ENCODE measurements at regions not wholly inside any gene's neighbourhood (a gene's known extent, or its start where the extent isn't known, plus 50 kb on each side); places are given as distances from the start of the nearest gene placed in this dataset.
A peak's percentile ranks its signal among the peaks of the same experiment; 100 is the strongest.

- Histone ChIP-seq H3K27ac (no peak overlapping the region), H4K20me1 (ENCODE audit: insufficient read depth) (no peaks in the 10 kb centered on the region), H3K9me2 (ENCODE audit: insufficient read depth) (no peaks in the 10 kb centered on the region), H3K4me1 (ENCODE audit: insufficient read depth) (peaks cover 16% of the 10 kb centered on the region), H3K36me3 (ENCODE audit: low read depth) (no peaks in the 10 kb centered on the region), H3K9me3 (ENCODE audit: low read depth) (no peaks in the 10 kb centered on the region), H3K4me2 (ENCODE audit: unreplicated experiment) (no peak overlapping the region), H3K27me3 (replicated peaks; ENCODE audit: insufficient read depth) (no peaks in the 10 kb centered on the region), H2AFZ (no peak overlapping the region), H3F3A (ENCODE audit: insufficient read depth) (0 out of 2 replicates have a peak, but pooled peaks cover 8% of the 10 kb centered on the region), H3K79me2 (ENCODE audit: insufficient read depth) (no peaks in the 10 kb centered on the region), H3K9ac (no peak overlapping the region), H3K4me3 (no peak overlapping the region)
- 92 to 100% methylated on average over 3 of the region's 3 CpGs for WGBS, 2 experiments (ENCODE audit: low coverage in 1 of 2, low lambda C conversion rate in 2 of 2, missing lambda C conversion rate in 2 of 2)
- in situ Hi-C loops (cut with MboI): no loop called here
- no peak for DNase-seq
- TF ChIP-seq EZH2phosphoT487 (IDR thresholded peaks at IDR 0.05; ENCODE audit: insufficient read depth, low read depth) (no peak), EZH2 (IDR thresholded peaks at IDR 0.05; ENCODE audit: insufficient read depth, poor library complexity, severe bottlenecking) (no peak)
These were observed 134.4 kb upstream of the NUDT4 start for GRCh38 chr12:93243382-93243688.

GRCh38 chr12:93243689-93244513 is 133.8 kb upstream of the NUDT4 start:
- no peaks in the 10 kb centered on the region for H3K79me2 ChIP-seq (ENCODE audit: insufficient read depth)
- no peaks in the 10 kb centered on the region for H3K36me3 ChIP-seq (ENCODE audit: low read depth)
- peaks cover 16% of the 10 kb centered on the region for H3K4me1 ChIP-seq (ENCODE audit: insufficient read depth)
- no peaks in the 10 kb centered on the region for H3K9me2 ChIP-seq (ENCODE audit: insufficient read depth)
- TF ChIP-seq EZH2phosphoT487 (IDR thresholded peaks at IDR 0.05; ENCODE audit: insufficient read depth, low read depth) (0 out of 2 replicates have a peak, but pooled peaks have one; percentile 31), EZH2 (IDR thresholded peaks at IDR 0.05; ENCODE audit: insufficient read depth, poor library complexity, severe bottlenecking) (no peak)
- H3K4me2 ChIP-seq (ENCODE audit: unreplicated experiment): peak overlapping the region; percentile 21
- H3K27me3 ChIP-seq (replicated peaks; ENCODE audit: insufficient read depth): no peaks in the 10 kb centered on the region
- peak overlapping the region; percentile 45 for H2AFZ ChIP-seq
- H3F3A ChIP-seq (ENCODE audit: insufficient read depth): 0 out of 2 replicates have a peak, but pooled peaks cover 10% of the 10 kb centered on the region
- 5 to 8% methylated on average over 4 of the region's 4 CpGs for WGBS, 2 experiments (ENCODE audit: low coverage in 1 of 2, low lambda C conversion rate in 2 of 2, missing lambda C conversion rate in 2 of 2)
- peak overlapping the region; percentile 2; the same call in 1 of the 2 replicates for H3K27ac ChIP-seq
- no peak overlapping the region for H3K4me3 ChIP-seq
- in situ Hi-C loops (cut with MboI): no loop called here
- peak; percentile 84 for DNase-seq
- no peaks in the 10 kb centered on the region for H3K9me3 ChIP-seq (ENCODE audit: low read depth)
- no peaks in the 10 kb centered on the region for H4K20me1 ChIP-seq (ENCODE audit: insufficient read depth)
- H3K9ac ChIP-seq: no peak overlapping the region

GRCh38 chr12:93244514-93245077 is 133.1 kb upstream of the NUDT4 start:
- 56 to 66% methylated on average over 4 of the region's 4 CpGs for WGBS, 2 experiments (ENCODE audit: low coverage in 1 of 2, low lambda C conversion rate in 2 of 2, missing lambda C conversion rate in 2 of 2)
- H3K4me1 ChIP-seq (ENCODE audit: insufficient read depth): peaks cover 16% of the 10 kb centered on the region
- H3K4me2 ChIP-seq (ENCODE audit: unreplicated experiment): peak overlapping the region; percentile 21
- no peak overlapping the region for H3K9ac ChIP-seq
- no peak overlapping the region for H3K4me3 ChIP-seq
- no peaks in the 10 kb centered on the region for H3K79me2 ChIP-seq (ENCODE audit: insufficient read depth)
- peak overlapping the region; percentile 45 for H2AFZ ChIP-seq
- H3K9me2 ChIP-seq (ENCODE audit: insufficient read depth): no peaks in the 10 kb centered on the region
- H3K36me3 ChIP-seq (ENCODE audit: low read depth): no peaks in the 10 kb centered on the region
- H3K27me3 ChIP-seq (replicated peaks; ENCODE audit: insufficient read depth): no peaks in the 10 kb centered on the region
- H4K20me1 ChIP-seq (ENCODE audit: insufficient read depth): no peaks in the 10 kb centered on the region
- no peak for DNase-seq
- TF ChIP-seq EZH2phosphoT487 (IDR thresholded peaks at IDR 0.05; ENCODE audit: insufficient read depth, low read depth): no peak
- TF ChIP-seq EZH2 (IDR thresholded peaks at IDR 0.05; ENCODE audit: insufficient read depth, poor library complexity, severe bottlenecking): no peak
- H3F3A ChIP-seq (ENCODE audit: insufficient read depth): peaks cover 17% of the 10 kb centered on the region; the same call in 1 of the 2 replicates
- H3K9me3 ChIP-seq (ENCODE audit: low read depth): no peaks in the 10 kb centered on the region
- in situ Hi-C loops (cut with MboI): no loop called here
- peak overlapping the region; percentile 2; the same call in 1 of the 2 replicates for H3K27ac ChIP-seq

GRCh38 chr12:93245543-93245942 is 132.2 kb upstream of the NUDT4 start:
- H3K27me3 ChIP-seq (replicated peaks; ENCODE audit: insufficient read depth): no peaks in the 10 kb centered on the region
- no peaks in the 10 kb centered on the region for H3K79me2 ChIP-seq (ENCODE audit: insufficient read depth)
- H3K36me3 ChIP-seq (ENCODE audit: low read depth): no peaks in the 10 kb centered on the region
- H3K4me1 ChIP-seq (ENCODE audit: insufficient read depth): peaks cover 20% of the 10 kb centered on the region
- no peak for DNase-seq
- 96 to 99% methylated on average over 5 of the region's 5 CpGs for WGBS, 2 experiments (ENCODE audit: low coverage in 1 of 2, low lambda C conversion rate in 2 of 2, missing lambda C conversion rate in 2 of 2)
- no peak overlapping the region for H3K4me2 ChIP-seq (ENCODE audit: unreplicated experiment)
- H3K9ac ChIP-seq: no peak overlapping the region
- peaks cover 25% of the 10 kb centered on the region; the same call in 1 of the 2 replicates for H3F3A ChIP-seq (ENCODE audit: insufficient read depth)
- in situ Hi-C loops (cut with MboI): no loop called here
- no peak for TF ChIP-seq EZH2phosphoT487 (IDR thresholded peaks at IDR 0.05; ENCODE audit: insufficient read depth, low read depth)
- no peak for TF ChIP-seq EZH2 (IDR thresholded peaks at IDR 0.05; ENCODE audit: insufficient read depth, poor library complexity, severe bottlenecking)
- no peak overlapping the region for H3K27ac ChIP-seq
- no peaks in the 10 kb centered on the region for H4K20me1 ChIP-seq (ENCODE audit: insufficient read depth)
- H3K4me3 ChIP-seq: no peak overlapping the region
- no peak overlapping the region for H2AFZ ChIP-seq
- no peaks in the 10 kb centered on the region for H3K9me2 ChIP-seq (ENCODE audit: insufficient read depth)
- no peaks in the 10 kb centered on the region for H3K9me3 ChIP-seq (ENCODE audit: low read depth)
